ENCODE measurements at regions not wholly inside any gene's neighbourhood (a gene's known extent, or its start where the extent isn't known, plus 50 kb on each side); places are given as distances from the start of the nearest gene placed in this dataset.
"Not testable (repeated sequence)": the region's sequence is repeated elsewhere in the genome, so short reads cannot be mapped to it uniquely, and the experiment has no call there.

GRCh38 chr1:172839639-172840038 is 180.7 kb downstream of the FASLG start:
- DNase-seq: not testable (repeated sequence)

DNA sequence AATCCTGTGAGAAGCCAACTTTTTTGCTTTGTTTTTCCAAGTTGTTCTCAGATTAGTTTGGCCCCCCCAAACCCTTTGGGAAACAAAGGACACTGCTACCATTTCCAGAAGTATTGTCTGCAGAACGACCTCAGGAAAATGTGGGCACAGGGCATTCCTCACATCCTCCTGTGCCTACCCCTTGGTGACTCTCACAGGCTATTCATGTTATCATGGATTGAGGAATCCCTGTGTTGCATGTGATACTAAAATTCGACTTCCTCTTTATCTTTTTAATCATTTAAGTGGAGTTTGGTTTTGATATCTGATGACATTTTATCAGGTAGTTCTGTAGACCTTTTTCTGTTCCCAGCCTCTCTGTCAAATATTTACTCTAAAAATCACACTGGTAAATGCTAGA is 184.5 kb downstream of the FASLG start:
- no peak for DNase-seq

DNA sequence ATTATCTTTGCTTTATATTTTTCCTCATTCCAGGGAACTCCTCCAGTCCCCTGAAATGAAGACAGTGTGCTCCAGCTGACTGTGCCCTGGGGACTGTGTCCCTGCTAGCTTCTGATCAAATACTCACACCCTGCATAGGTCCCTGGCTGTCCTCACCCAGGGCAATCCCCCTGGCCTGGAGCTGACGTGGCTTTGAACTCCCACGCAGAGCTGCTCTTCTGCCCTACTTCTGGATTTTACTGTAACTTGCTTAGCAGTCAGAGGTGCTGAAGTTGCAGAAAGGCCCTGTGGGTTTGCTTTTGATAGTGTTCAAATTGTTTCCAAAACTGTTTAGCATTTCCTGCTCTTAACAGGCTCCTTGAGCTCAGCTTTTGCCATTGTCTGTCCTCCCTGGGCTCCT is 186.5 kb downstream of the FASLG start:
- DNase-seq: no peak

DNA sequence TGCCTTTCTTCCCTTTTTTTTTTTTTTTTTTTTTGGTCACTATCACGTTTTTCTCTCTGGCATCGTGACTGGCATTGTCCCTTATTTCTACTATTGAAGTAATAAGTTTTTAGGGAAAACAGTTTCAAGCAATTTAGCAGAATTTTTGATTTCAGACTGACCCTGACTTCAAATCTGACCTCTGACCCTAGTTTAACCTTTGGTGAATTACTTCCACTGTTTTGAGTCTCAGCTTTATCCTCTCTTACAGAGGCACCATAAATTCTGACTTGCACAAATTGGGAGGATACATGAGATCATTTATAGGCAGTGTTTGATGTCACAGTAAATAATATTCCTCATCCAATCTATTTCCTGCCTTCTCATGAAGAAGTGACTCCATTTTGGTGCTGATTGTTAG is 187.0 kb downstream of the FASLG start:
- no peak for DNase-seq

DNA sequence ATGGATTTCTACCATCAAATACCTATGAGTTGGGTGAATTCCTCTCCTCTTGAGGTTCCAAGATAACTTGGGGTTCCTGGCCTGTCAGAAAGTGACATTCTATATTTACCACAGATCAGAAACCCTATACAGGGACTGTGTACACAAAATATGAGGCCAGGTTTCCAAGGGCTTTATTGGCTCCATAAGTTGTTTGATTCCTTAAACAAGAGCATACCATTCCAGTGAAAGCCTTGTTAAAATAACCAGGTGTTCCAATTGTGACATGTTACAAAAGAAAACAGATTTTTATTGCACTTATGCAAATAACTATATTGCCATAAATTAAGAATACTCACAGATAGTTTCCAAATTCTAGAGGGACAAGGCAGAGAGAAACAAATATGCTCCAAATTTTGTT is 188.9 kb downstream of the FASLG start:
- DNase-seq: not testable (repeated sequence)

- no peak for DNase-seq
Measured at GRCh38 chr1:172849653-172850052, 190.8 kb downstream of the FASLG start.

DNA sequence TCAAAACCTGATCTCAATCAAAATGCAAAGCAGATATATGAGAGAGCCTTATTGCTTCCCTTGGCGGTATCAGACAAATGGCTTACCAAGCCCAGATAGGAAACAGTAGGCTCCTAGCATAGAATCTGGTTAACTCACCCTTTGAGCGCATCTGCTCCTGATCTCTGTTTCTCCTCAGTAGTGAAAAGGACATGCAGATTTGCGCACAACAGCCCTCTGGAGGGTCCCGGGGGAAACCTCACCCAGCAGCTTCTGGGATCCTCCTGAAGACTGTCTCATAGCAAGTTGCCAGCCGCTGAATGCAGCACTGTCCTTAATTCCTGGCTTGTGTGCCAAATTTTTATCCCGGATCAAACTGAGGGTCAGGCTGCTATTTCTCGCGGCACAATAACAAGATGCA is 192.2 kb downstream of the FASLG start:
- DNase-seq: no peak

DNA sequence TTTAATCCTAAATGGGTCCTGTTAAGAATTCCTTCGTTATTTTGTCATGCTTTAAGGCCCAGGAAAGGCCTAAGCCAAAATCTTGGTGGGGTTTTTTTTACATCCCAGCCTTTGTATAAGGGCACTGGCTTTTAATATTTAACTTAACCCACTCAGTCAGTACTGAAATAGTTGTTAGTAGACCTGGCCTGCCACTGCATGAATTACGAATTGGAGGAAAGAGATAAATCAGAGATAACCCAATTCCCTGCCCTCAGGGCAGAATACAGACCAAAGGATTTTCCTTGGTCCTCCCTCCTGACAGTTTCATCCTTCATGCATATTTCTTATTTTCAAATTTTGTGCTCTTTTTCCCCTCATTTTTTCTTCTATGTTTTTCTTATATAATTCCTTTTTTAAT is 193.0 kb downstream of the FASLG start:
- DNase-seq: no peak

- DNase-seq: not testable (repeated sequence)
Measured at GRCh38 chr1:172855983-172856382, 194.8 kb downstream of the TNFSF18 start.

DNA sequence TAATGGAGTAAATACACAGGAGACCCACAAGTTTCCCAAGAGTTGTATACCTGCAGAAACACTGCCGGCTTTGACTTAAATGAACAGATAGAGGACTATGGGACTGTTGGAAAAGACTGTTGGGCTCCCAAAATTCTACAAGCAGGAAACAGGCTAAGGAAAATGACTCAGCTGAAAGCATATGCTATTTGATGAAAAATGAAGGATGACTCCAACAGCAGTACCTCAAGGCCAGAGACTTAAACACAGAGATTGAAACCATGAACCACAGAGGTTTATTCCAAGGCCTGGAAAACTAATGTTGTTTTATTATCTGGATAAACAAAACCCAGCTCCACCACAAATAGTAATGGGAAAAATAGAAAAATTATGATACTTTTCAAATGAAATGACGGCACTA is 187.7 kb downstream of the TNFSF18 start:
- no peak for DNase-seq

- no peak for DNase-seq
Measured at GRCh38 chr1:172867216-172867818, 183.4 kb downstream of the TNFSF18 start.

DNA sequence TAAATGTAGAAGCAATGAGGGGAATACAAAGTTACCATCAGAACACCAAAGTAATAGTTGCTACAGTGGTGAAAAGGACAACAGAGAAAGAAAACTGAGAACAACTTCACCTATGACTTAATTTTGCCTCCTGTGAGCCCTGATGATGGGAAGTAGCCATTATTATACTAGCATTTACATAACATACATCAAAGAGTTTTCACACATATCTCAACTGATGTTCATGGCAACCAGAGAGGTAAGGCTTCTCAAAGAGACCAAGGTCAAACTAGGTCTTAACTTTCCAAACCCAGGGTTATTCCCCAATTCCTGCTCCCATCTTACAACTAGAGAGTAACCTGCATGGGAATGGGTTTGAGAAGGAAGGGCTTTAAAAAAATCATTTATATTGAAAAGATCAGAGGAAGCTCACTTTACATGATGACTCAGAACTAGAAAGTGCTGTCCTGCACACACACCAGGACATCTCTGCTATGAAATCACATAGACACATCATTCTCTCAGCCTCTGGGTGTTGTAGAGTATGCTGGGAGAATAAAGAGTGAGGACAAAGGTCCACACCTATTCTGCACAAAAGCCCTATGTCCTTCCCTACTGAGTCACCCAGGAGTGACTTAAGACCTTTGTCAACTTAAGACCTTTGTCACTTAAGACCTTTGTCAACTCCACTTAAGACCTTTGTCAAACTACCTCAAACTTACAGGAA is 179.7 kb downstream of the TNFSF18 start:
- DNase-seq: no peak

GRCh38 chr1:172874950-172875349 is 175.8 kb downstream of the TNFSF18 start:
- DNase-seq: no peak

DNA sequence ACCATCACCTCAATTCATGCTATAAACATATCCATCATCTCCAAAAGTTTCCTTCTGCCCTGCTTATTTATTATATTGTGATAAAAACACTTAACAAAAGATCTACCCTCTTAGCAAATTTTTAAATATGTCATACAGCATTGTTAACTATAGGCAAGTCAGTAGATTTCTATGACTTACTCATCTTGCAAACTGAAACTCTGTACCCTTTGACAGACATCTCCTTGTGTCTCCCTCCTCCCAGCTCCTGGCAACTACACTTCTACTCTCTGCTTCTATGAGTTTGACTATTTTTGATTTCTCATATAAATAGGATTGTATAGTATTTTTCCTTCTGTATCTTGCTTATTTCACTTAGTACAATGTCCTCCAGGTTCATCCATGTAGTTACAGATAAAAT is 174.8 kb downstream of the TNFSF18 start:
- DNase-seq: no peak

- no peak for DNase-seq
Measured at GRCh38 chr1:172882385-172882784, 168.4 kb downstream of the TNFSF18 start.

GRCh38 chr1:172882791-172883386 is 167.9 kb downstream of the TNFSF18 start:
- no peak for DNase-seq

DNA sequence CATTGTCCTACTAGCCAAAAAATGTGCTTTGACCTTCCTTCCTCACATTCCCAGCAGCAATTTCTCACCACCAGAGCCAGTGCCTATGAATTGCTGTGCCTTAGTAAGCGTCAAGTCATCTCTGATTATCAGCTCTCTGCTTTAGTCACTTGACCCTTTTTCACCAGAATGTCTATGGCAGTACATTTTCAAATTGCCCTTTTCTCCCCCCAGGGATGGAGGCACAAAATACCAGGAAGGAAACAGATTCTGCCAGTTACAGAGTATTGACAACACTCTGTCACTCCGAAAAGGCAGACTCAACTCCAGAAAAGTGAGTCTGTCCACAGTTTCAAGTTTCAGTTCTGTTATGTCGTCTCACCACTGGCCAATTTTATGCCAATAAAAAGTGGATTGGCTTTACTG is 167.4 kb downstream of the TNFSF18 start:
- DNase-seq: no peak

- DNase-seq: no peak
Measured at GRCh38 chr1:172883844-172884243, 166.9 kb downstream of the TNFSF18 start.

- DNase-seq: no peak
Measured at GRCh38 chr1:172885411-172885810, 165.3 kb downstream of the TNFSF18 start.

DNA sequence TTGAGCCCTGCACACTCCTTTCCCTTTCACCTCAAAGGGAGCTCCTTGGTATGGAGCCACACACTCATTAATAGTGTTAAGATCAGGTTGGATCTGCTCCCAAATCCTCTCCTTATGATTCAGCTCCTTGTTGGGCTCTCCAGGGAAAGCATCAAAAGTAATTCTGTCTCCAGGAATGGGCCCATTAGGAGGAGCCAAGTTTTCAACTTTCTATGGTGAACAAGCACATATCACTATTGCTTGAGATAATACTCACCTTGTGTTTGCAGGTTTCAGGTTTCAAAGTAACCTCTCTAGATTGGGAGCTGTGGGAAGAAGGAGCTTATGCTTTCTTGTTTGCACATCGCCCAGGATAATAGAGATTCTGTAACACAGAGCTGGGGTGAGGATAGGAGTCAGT is 164.8 kb downstream of the TNFSF18 start:
- no peak for DNase-seq

- DNase-seq: no peak
Measured at GRCh38 chr1:172887162-172887561, 163.6 kb downstream of the TNFSF18 start.

DNA sequence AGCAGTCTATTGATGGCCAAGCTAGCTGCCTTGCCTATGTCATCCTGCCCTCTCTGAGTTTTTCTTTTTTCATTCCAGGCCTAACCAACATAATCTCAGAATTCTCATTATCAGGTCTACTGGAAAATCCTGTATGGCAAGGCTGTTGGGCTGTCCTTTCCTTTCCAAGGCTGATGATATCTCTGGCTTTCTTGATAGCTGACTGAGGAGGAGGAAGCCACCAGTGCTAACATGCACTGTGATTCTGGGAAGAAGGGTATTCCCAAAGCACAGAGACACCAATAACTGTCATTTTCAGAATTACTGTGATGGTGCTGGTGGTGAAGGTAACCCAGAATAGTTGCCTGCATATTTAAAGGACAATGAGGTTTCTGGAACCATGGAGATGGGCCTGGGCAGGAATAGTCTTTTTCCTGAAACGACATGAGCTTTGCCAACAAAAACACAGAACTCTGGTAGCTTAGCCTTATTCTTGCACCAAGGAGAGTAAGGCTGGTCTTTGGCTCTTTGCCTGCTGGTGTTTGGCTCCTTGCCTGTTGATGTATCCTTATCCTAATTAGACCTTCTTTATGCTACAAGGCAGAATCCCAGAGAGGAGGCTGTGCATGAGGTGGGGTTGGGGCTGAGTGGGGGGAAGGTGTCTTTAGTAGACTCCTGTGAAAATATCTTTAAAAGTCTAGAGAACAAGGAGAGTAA is 157.4 kb downstream of the TNFSF18 start:
- no peak for DNase-seq

- no peak for DNase-seq
Measured at GRCh38 chr1:172894349-172895049, 156.2 kb downstream of the TNFSF18 start.
